ENCODE measurements at regions not wholly inside any gene's neighbourhood (a gene's known extent, or its start where the extent isn't known, plus 50 kb on each side); places are given as distances from the start of the nearest gene placed in this dataset.

GRCh38 chr1:213759359-213760181, 228.2 kb upstream of the PROX1 start:
- 94% methylated on average over 6 of the region's 6 CpGs for WGBS
- Histone ChIP-seq H3K9me3 (ENCODE audit: insufficient read depth, low read depth, low read length) (no peaks in the 10 kb centered on the region), H3K9ac (ENCODE audit: low read depth, low read length) (no peak overlapping the region), H3K4me3 (ENCODE audit: low read length) (no peak overlapping the region), H3K27me3 (ENCODE audit: insufficient read depth, low read length) (no peaks in the 10 kb centered on the region), H3K36me3 (ENCODE audit: insufficient read depth, low read length) (no peaks in the 10 kb centered on the region), H3K4me1 (ENCODE audit: insufficient read depth, low read length) (peaks cover 18% of the 10 kb centered on the region), H3K27ac (ENCODE audit: low read depth, low read length) (no peak overlapping the region)

GRCh38 chr1:213761845-213762407, 225.8 kb upstream of the PROX1 start:
- Histone ChIP-seq H3K4me3 (ENCODE audit: low read length) (no peak overlapping the region), H3K27me3 (ENCODE audit: insufficient read depth, low read length) (no peaks in the 10 kb centered on the region), H3K36me3 (ENCODE audit: insufficient read depth, low read length) (no peaks in the 10 kb centered on the region), H3K9ac (ENCODE audit: low read depth, low read length) (no peak overlapping the region), H3K4me1 (ENCODE audit: insufficient read depth, low read length) (peaks cover 18% of the 10 kb centered on the region), H3K27ac (ENCODE audit: low read depth, low read length) (no peak overlapping the region), H3K9me3 (ENCODE audit: insufficient read depth, low read depth, low read length) (no peaks in the 10 kb centered on the region)
- 38% methylated on average over 7 of the region's 7 CpGs for WGBS

GRCh38 chr1:213767683-213768082, 220.1 kb upstream of the PROX1 start:
- Histone ChIP-seq H3K4me3 (ENCODE audit: low read length) (no peak overlapping the region), H3K9ac (ENCODE audit: low read depth, low read length) (no peak overlapping the region), H3K9me3 (ENCODE audit: insufficient read depth, low read depth, low read length) (no peaks in the 10 kb centered on the region), H3K27me3 (ENCODE audit: insufficient read depth, low read length) (no peaks in the 10 kb centered on the region), H3K4me1 (ENCODE audit: insufficient read depth, low read length) (no peaks in the 10 kb centered on the region), H3K27ac (ENCODE audit: low read depth, low read length) (no peak overlapping the region), H3K36me3 (ENCODE audit: insufficient read depth, low read length) (no peaks in the 10 kb centered on the region)
- 94% methylated on average over 3 of the region's 4 CpGs for WGBS

- Histone ChIP-seq H3K27ac (ENCODE audit: low read depth, low read length) (no peak overlapping the region), H3K27me3 (ENCODE audit: insufficient read depth, low read length) (no peaks in the 10 kb centered on the region), H3K9me3 (ENCODE audit: insufficient read depth, low read depth, low read length) (no peaks in the 10 kb centered on the region), H3K9ac (ENCODE audit: low read depth, low read length) (no peak overlapping the region), H3K36me3 (ENCODE audit: insufficient read depth, low read length) (no peaks in the 10 kb centered on the region), H3K4me3 (ENCODE audit: low read length) (no peak overlapping the region), H3K4me1 (ENCODE audit: insufficient read depth, low read length) (no peaks in the 10 kb centered on the region)
- WGBS = 75% methylated on average over 19 of the region's 23 CpGs
These were observed 215.4 kb upstream of the PROX1 start for GRCh38 chr1:213772128-213773063.

- 100% methylated on average over 1 of the region's 1 CpG for WGBS
- no peaks in the 10 kb centered on the region for H3K9me3 ChIP-seq (ENCODE audit: insufficient read depth, low read depth, low read length)
- no peak overlapping the region for H3K4me3 ChIP-seq (ENCODE audit: low read length)
- no peaks in the 10 kb centered on the region for H3K27me3 ChIP-seq (ENCODE audit: insufficient read depth, low read length)
- H3K27ac ChIP-seq (ENCODE audit: low read depth, low read length) = no peak overlapping the region
- H3K36me3 ChIP-seq (ENCODE audit: insufficient read depth, low read length) = no peaks in the 10 kb centered on the region
- no peaks in the 10 kb centered on the region; the same call in 1 of the 2 replicates for H3K4me1 ChIP-seq (ENCODE audit: insufficient read depth, low read length)
- no peak overlapping the region for H3K9ac ChIP-seq (ENCODE audit: low read depth, low read length)
These were observed 213.8 kb upstream of the PROX1 start for GRCh38 chr1:213773975-213774374.

- H3K4me1 ChIP-seq (ENCODE audit: insufficient read depth, low read length) = no peaks in the 10 kb centered on the region; the same call in 1 of the 2 replicates
- no peak overlapping the region for H3K9ac ChIP-seq (ENCODE audit: low read depth, low read length)
- 97% methylated on average over 5 of the region's 5 CpGs for WGBS
- H3K36me3 ChIP-seq (ENCODE audit: insufficient read depth, low read length) = no peaks in the 10 kb centered on the region
- no peaks in the 10 kb centered on the region for H3K27me3 ChIP-seq (ENCODE audit: insufficient read depth, low read length)
- H3K9me3 ChIP-seq (ENCODE audit: insufficient read depth, low read depth, low read length) = no peaks in the 10 kb centered on the region
- no peak overlapping the region for H3K27ac ChIP-seq (ENCODE audit: low read depth, low read length)
- H3K4me3 ChIP-seq (ENCODE audit: low read length) = no peak overlapping the region
These were observed 210.8 kb upstream of the PROX1 start for GRCh38 chr1:213776969-213777368.

GRCh38 chr1:213779228-213779627, 208.5 kb upstream of the PROX1 start:
- no peaks in the 10 kb centered on the region for H3K27me3 ChIP-seq (ENCODE audit: insufficient read depth, low read length)
- no peak overlapping the region for H3K9ac ChIP-seq (ENCODE audit: low read depth, low read length)
- no peaks in the 10 kb centered on the region for H3K36me3 ChIP-seq (ENCODE audit: insufficient read depth, low read length)
- no peaks in the 10 kb centered on the region; the same call in 1 of the 2 replicates for H3K4me1 ChIP-seq (ENCODE audit: insufficient read depth, low read length)
- WGBS = 97% methylated on average over 5 of the region's 5 CpGs
- H3K27ac ChIP-seq (ENCODE audit: low read depth, low read length) = no peak overlapping the region
- H3K4me3 ChIP-seq (ENCODE audit: low read length) = no peak overlapping the region
- no peaks in the 10 kb centered on the region for H3K9me3 ChIP-seq (ENCODE audit: insufficient read depth, low read depth, low read length)

- no peak overlapping the region for H3K9ac ChIP-seq (ENCODE audit: low read depth, low read length)
- 93% methylated on average over 20 of the region's 20 CpGs for WGBS
- H3K9me3 ChIP-seq (ENCODE audit: insufficient read depth, low read depth, low read length) = no peaks in the 10 kb centered on the region
- H3K4me3 ChIP-seq (ENCODE audit: low read length) = no peak overlapping the region
- no peak overlapping the region for H3K27ac ChIP-seq (ENCODE audit: low read depth, low read length)
- no peaks in the 10 kb centered on the region; the same call in 1 of the 2 replicates for H3K4me1 ChIP-seq (ENCODE audit: insufficient read depth, low read length)
- H3K36me3 ChIP-seq (ENCODE audit: insufficient read depth, low read length) = no peaks in the 10 kb centered on the region
- no peaks in the 10 kb centered on the region for H3K27me3 ChIP-seq (ENCODE audit: insufficient read depth, low read length)
These were observed 204.7 kb upstream of the PROX1 start for GRCh38 chr1:213782941-213783672.

- Histone ChIP-seq H3K4me1 (ENCODE audit: insufficient read depth, low read length) (no peaks in the 10 kb centered on the region), H3K9me3 (ENCODE audit: insufficient read depth, low read depth, low read length) (no peaks in the 10 kb centered on the region), H3K9ac (ENCODE audit: low read depth, low read length) (no peak overlapping the region), H3K27ac (ENCODE audit: low read depth, low read length) (no peak overlapping the region), H3K27me3 (ENCODE audit: insufficient read depth, low read length) (no peaks in the 10 kb centered on the region), H3K36me3 (ENCODE audit: insufficient read depth, low read length) (no peaks in the 10 kb centered on the region), H3K4me3 (ENCODE audit: low read length) (no peak overlapping the region)
- WGBS = 78% methylated on average over 2 of the region's 2 CpGs
These were observed 203.9 kb upstream of the PROX1 start for GRCh38 chr1:213783893-213784292.

GRCh38 chr1:213786683-213787082, 201.1 kb upstream of the PROX1 start:
- no peaks in the 10 kb centered on the region for H3K4me1 ChIP-seq (ENCODE audit: insufficient read depth, low read length)
- H3K4me3 ChIP-seq (ENCODE audit: low read length) = no peak overlapping the region
- H3K9ac ChIP-seq (ENCODE audit: low read depth, low read length) = no peak overlapping the region
- H3K27ac ChIP-seq (ENCODE audit: low read depth, low read length) = no peak overlapping the region
- no peaks in the 10 kb centered on the region for H3K36me3 ChIP-seq (ENCODE audit: insufficient read depth, low read length)
- no peaks in the 10 kb centered on the region for H3K27me3 ChIP-seq (ENCODE audit: insufficient read depth, low read length)
- 100% methylated on average over 2 of the region's 2 CpGs for WGBS
- H3K9me3 ChIP-seq (ENCODE audit: insufficient read depth, low read depth, low read length) = no peaks in the 10 kb centered on the region

All from HUES64 (cell line).